ENCODE measurements at regions not wholly inside any gene's neighbourhood (a gene's known extent, or its start where the extent isn't known, plus 50 kb on each side); places are given as distances from the start of the nearest gene placed in this dataset.
A peak's percentile ranks its signal among the peaks of the same experiment; 100 is the strongest.

- Histone ChIP-seq H3K9me3 (ENCODE audit: insufficient read depth, low read length) (no peaks in the 10 kb centered on the region), H3K4me3 (ENCODE audit: low read length) (no peak overlapping the region), H3K27ac (ENCODE audit: low read length) (no peak overlapping the region), H3K79me2 (ENCODE audit: low read length) (no peaks in the 10 kb centered on the region), H3K9ac (ENCODE audit: low read length) (no peak overlapping the region), H3K27me3 (ENCODE audit: low read depth, low read length) (no peaks in the 10 kb centered on the region), H3K36me3 (replicated peaks; ENCODE audit: low read depth, low read length) (no peaks in the 10 kb centered on the region), H3K4me2 (ENCODE audit: low read length) (no peak overlapping the region), H3K4me1 (ENCODE audit: low read length) (no peaks in the 10 kb centered on the region), H2AFZ (ENCODE audit: low read depth, low read length) (no peak overlapping the region), H4K20me1 (ENCODE audit: insufficient read depth, low read length) (no peaks in the 10 kb centered on the region)
- TF ChIP-seq EZH2phosphoT487 (IDR thresholded peaks at IDR 0.05; ENCODE audit: low read depth), result no peak
- TF ChIP-seq, protein P1, sequence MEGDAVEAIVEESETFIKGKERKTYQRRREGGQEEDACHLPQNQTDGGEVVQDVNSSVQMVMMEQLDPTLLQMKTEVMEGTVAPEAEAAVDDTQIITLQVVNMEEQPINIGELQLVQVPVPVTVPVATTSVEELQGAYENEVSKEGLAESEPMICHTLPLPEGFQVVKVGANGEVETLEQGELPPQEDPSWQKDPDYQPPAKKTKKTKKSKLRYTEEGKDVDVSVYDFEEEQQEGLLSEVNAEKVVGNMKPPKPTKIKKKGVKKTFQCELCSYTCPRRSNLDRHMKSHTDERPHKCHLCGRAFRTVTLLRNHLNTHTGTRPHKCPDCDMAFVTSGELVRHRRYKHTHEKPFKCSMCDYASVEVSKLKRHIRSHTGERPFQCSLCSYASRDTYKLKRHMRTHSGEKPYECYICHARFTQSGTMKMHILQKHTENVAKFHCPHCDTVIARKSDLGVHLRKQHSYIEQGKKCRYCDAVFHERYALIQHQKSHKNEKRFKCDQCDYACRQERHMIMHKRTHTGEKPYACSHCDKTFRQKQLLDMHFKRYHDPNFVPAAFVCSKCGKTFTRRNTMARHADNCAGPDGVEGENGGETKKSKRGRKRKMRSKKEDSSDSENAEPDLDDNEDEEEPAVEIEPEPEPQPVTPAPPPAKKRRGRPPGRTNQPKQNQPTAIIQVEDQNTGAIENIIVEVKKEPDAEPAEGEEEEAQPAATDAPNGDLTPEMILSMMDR (IDR thresholded peaks at IDR 0.05; ENCODE audit: low read depth, low read length), result no peak
Measured at GRCh38 chr12:81949841-81950308, 190.7 kb upstream of the PPFIA2 start.

- Histone ChIP-seq H3K27me3 (ENCODE audit: low read depth, low read length) (no peaks in the 10 kb centered on the region), H3K27ac (ENCODE audit: low read length) (no peak overlapping the region), H3K36me3 (replicated peaks; ENCODE audit: low read depth, low read length) (no peaks in the 10 kb centered on the region), H3K9ac (ENCODE audit: low read length) (no peak overlapping the region), H4K20me1 (ENCODE audit: insufficient read depth, low read length) (no peaks in the 10 kb centered on the region), H3K4me1 (ENCODE audit: low read length) (no peaks in the 10 kb centered on the region), H3K4me2 (ENCODE audit: low read length) (no peak overlapping the region), H3K79me2 (ENCODE audit: low read length) (no peaks in the 10 kb centered on the region), H2AFZ (ENCODE audit: low read depth, low read length) (no peak overlapping the region), H3K9me3 (ENCODE audit: insufficient read depth, low read length) (no peaks in the 10 kb centered on the region), H3K4me3 (ENCODE audit: low read length) (no peak overlapping the region)
- TF ChIP-seq, protein P1 (IDR thresholded peaks at IDR 0.05; ENCODE audit: low read depth, low read length), result no peak
- TF ChIP-seq EZH2phosphoT487 (IDR thresholded peaks at IDR 0.05; ENCODE audit: low read depth), result no peak
Measured at GRCh38 chr12:81949416-81949815, 190.3 kb upstream of the PPFIA2 start.

GRCh38 chr12:81944886-81945285, 185.7 kb upstream of the PPFIA2 start:
- Histone ChIP-seq H2AFZ (ENCODE audit: low read depth, low read length) (no peak overlapping the region), H3K36me3 (replicated peaks; ENCODE audit: low read depth, low read length) (no peaks in the 10 kb centered on the region), H3K79me2 (ENCODE audit: low read length) (no peaks in the 10 kb centered on the region), H3K4me3 (ENCODE audit: low read length) (no peak overlapping the region), H4K20me1 (ENCODE audit: insufficient read depth, low read length) (no peaks in the 10 kb centered on the region), H3K4me1 (ENCODE audit: low read length) (peaks cover 5% of the 10 kb centered on the region), H3K9ac (ENCODE audit: low read length) (no peak overlapping the region), H3K9me3 (ENCODE audit: insufficient read depth, low read length) (no peaks in the 10 kb centered on the region), H3K27me3 (ENCODE audit: low read depth, low read length) (no peaks in the 10 kb centered on the region), H3K4me2 (ENCODE audit: low read length) (no peak overlapping the region), H3K27ac (ENCODE audit: low read length) (no peak overlapping the region)
- no peak for TF ChIP-seq EZH2phosphoT487 (IDR thresholded peaks at IDR 0.05; ENCODE audit: low read depth)
- TF ChIP-seq, protein P1 (IDR thresholded peaks at IDR 0.05; ENCODE audit: low read depth, low read length), result no peak

GRCh38 chr12:81942594-81942993, 183.4 kb upstream of the PPFIA2 start:
- Histone ChIP-seq H3K36me3 (replicated peaks; ENCODE audit: low read depth, low read length) (no peaks in the 10 kb centered on the region), H3K79me2 (ENCODE audit: low read length) (no peaks in the 10 kb centered on the region), H3K9ac (ENCODE audit: low read length) (no peak overlapping the region), H3K4me3 (ENCODE audit: low read length) (no peak overlapping the region), H4K20me1 (ENCODE audit: insufficient read depth, low read length) (no peaks in the 10 kb centered on the region), H3K4me2 (ENCODE audit: low read length) (peak overlapping the region; percentile 28; the same call in 1 of the 2 replicates), H3K4me1 (ENCODE audit: low read length) (peaks cover 5% of the 10 kb centered on the region), H2AFZ (ENCODE audit: low read depth, low read length) (no peak overlapping the region), H3K9me3 (ENCODE audit: insufficient read depth, low read length) (no peaks in the 10 kb centered on the region), H3K27ac (ENCODE audit: low read length) (no peak overlapping the region), H3K27me3 (ENCODE audit: low read depth, low read length) (no peaks in the 10 kb centered on the region)
- no peak for TF ChIP-seq EZH2phosphoT487 (IDR thresholded peaks at IDR 0.05; ENCODE audit: low read depth)
- TF ChIP-seq, protein P1 (IDR thresholded peaks at IDR 0.05; ENCODE audit: low read depth, low read length), result no peak
